Panc1 (cell line): ENCODE measurements at regions not wholly inside any gene's neighbourhood (a gene's known extent, or its start where the extent isn't known, plus 50 kb on each side); places are given as distances from the start of the nearest gene placed in this dataset.

Source experiments
- ATAC-seq: fragments of 200-7000 bp; cut with Tn5 transposase; 2 replicates; pipeline ENCODE4 v1.9.1; 2020; ENCODE audit warnings: mild to moderate bottlenecking, moderate library complexity
- BruUV-seq: library from RNA; stranded (reverse); fragments of 400-500 nt; replicated peaks from 2 replicates; lab custom pipeline; 2021; lab: Mats Ljungman, UMichigan
- CTCF ChIA-PET: fragments of 300-600 bp; sonication (Branson Sonifier 250); formaldehyde crosslinking; loops from one replicate; lab custom pipeline; 2022; ENCODE audit warnings: antibody characterized with exemption; lab: Charles Lee
- POLR2A ChIA-PET: fragments of 300-600 bp; sonication (Branson Sonifier 250); formaldehyde crosslinking; loops from one replicate; lab custom pipeline; 2022; ENCODE audit warnings: antibody characterized with exemption; lab: Charles Lee
- DNase-seq: peaks from one replicate; pipeline ENCODE4 v3.0.0-alpha.2; 2010; ENCODE audit warnings: low read depth, low spot score
- H3K27ac ChIP-seq: 2 replicates; pipeline ENCODE4 v1.5.1; 2011; ENCODE audit warnings: mild to moderate bottlenecking, low read length, inconsistent platforms
- H3K27me3 ChIP-seq: fragments of 200-500 bp; sonication (Bioruptor generic); 2 replicates; pipeline ENCODE4 v1.6.0; 2014; ENCODE audit warnings: low read length, inconsistent platforms; ENCODE audit not compliant: control insufficient read depth, insufficient read depth
- H3K36me3 ChIP-seq: fragments of 200-500 bp; sonication (Bioruptor generic); 2 replicates; pipeline ENCODE4 v1.5.1; 2014; ENCODE audit warnings: inconsistent platforms, mild to moderate bottlenecking, low read length, moderate library complexity; ENCODE audit not compliant: control insufficient read depth, insufficient read depth
- H3K4me1 ChIP-seq: 2 replicates; pipeline ENCODE4 v1.5.1; 2011; ENCODE audit warnings: inconsistent platforms, mild to moderate bottlenecking, low read length, moderate library complexity; ENCODE audit not compliant: control insufficient read depth, insufficient read depth
- H3K4me3 ChIP-seq, 2 experiments: 2 replicates each; pipeline ENCODE4 v1.5.1; 2011 to 2012; ENCODE audit warnings: low read depth in 2 of 2, low read length in 2 of 2, mild to moderate bottlenecking in 2 of 2, inconsistent platforms in 1 of 2, moderate library complexity in 1 of 2
- H3K9me3 ChIP-seq: fragments of 200-500 bp; sonication (Bioruptor generic); 2 replicates; pipeline ENCODE4 v1.5.1; 2014; ENCODE audit warnings: low read depth, mild to moderate bottlenecking, inconsistent platforms, low read length, moderate library complexity; ENCODE audit not compliant: control insufficient read depth, insufficient read depth
- POLR2AphosphoS5 ChIP-seq: IDR thresholded peaks from 2 replicates; pipeline ENCODE4 v1.6.1; 2012; ENCODE audit warnings: mild to moderate bottlenecking, low read depth, low read length, moderate library complexity
- SIN3A ChIP-seq: IDR thresholded peaks from 2 replicates; pipeline ENCODE4 v1.6.1; 2012; ENCODE audit warnings: low read depth, mild to moderate bottlenecking, low read length, moderate library complexity, borderline replicate concordance; ENCODE audit not compliant: insufficient read depth
- TCF7L2 ChIP-seq: IDR thresholded peaks from 2 replicates; pipeline ENCODE4 v1.6.1; 2011; ENCODE audit warnings: mild to moderate bottlenecking, low read depth, low read length, inconsistent platforms
- in situ Hi-C: cut with HindIII; loops from 2 replicates; pipeline ENCODE4 v1.10.0; 2016; ENCODE audit warnings: low sequenced_read_pairs, low pct_unique_long_range_greater_than_20kb
- intact Hi-C: fragments of 100-400 bp; cut with micrococcal nuclease; formaldehyde crosslinking; loops from one replicate; pipeline ENCODE4 v1.10.0; 2022; ENCODE audit not compliant: unreplicated experiment
- TF ChIP-seq, protein P1 (sequence below): fragments of 450-650 bp; IDR thresholded peaks from 2 replicates; pipeline ENCODE4 v1.5.1; 2017; ENCODE audit warnings: mild to moderate bottlenecking
- TF ChIP-seq, protein P2 (sequence below), 2 experiments: IDR thresholded peaks; 2 replicates each; pipeline ENCODE4 v1.6.1; 2011 to 2012; ENCODE audit warnings: low read depth in 2 of 2, control low read depth in 1 of 2, low read length in 1 of 2, mild to moderate bottlenecking in 1 of 2, moderate library complexity in 1 of 2; ENCODE audit not compliant: insufficient read depth in 1 of 2

- no TSS peak for BruUV-seq
Observed at GRCh38 chr3:59135096-59135495, 85.3 kb upstream of the CFAP20DC start.

GRCh38 chr3:59133311-59133710 lies 83.5 kb upstream of the CFAP20DC start:
- Histone ChIP-seq H3K4me3 (no peak overlapping the region), H3K36me3 (no peaks in the 10 kb centered on the region), H3K4me1 (no peaks in the 10 kb centered on the region), H3K27ac (no peak overlapping the region), H3K27me3 (no peaks in the 10 kb centered on the region), H3K9me3 (no peaks in the 10 kb centered on the region)
- in situ Hi-C loops (no loop called here), intact Hi-C loops (no loop called here)
- BruUV-seq = no TSS peak
- CTCF ChIA-PET = no interaction called here
- DNase-seq = no peak
- TF ChIP-seq, protein P1, sequence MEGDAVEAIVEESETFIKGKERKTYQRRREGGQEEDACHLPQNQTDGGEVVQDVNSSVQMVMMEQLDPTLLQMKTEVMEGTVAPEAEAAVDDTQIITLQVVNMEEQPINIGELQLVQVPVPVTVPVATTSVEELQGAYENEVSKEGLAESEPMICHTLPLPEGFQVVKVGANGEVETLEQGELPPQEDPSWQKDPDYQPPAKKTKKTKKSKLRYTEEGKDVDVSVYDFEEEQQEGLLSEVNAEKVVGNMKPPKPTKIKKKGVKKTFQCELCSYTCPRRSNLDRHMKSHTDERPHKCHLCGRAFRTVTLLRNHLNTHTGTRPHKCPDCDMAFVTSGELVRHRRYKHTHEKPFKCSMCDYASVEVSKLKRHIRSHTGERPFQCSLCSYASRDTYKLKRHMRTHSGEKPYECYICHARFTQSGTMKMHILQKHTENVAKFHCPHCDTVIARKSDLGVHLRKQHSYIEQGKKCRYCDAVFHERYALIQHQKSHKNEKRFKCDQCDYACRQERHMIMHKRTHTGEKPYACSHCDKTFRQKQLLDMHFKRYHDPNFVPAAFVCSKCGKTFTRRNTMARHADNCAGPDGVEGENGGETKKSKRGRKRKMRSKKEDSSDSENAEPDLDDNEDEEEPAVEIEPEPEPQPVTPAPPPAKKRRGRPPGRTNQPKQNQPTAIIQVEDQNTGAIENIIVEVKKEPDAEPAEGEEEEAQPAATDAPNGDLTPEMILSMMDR = no peak
- TF ChIP-seq TCF7L2 (no peak), SIN3A (no peak)
- POLR2A ChIA-PET = no interaction called here
- no peak for ATAC-seq

More at GRCh38 chr3:59135096-59135495, 85.3 kb upstream of the CFAP20DC start:
- H3K9me3 ChIP-seq = no peaks in the 10 kb centered on the region
- ChIA-PET POLR2A (no interaction called here), CTCF (no interaction called here)
- no peaks in the 10 kb centered on the region for H3K27me3 ChIP-seq
- DNase-seq (no peak), ATAC-seq (no peak)
- H3K36me3 ChIP-seq = no peaks in the 10 kb centered on the region
- TF ChIP-seq, protein P1 = no peak
- no peak for TF ChIP-seq SIN3A
- TF ChIP-seq POLR2AphosphoS5 = no peak
- no peak for TF ChIP-seq TCF7L2
- TF ChIP-seq, protein P2, sequence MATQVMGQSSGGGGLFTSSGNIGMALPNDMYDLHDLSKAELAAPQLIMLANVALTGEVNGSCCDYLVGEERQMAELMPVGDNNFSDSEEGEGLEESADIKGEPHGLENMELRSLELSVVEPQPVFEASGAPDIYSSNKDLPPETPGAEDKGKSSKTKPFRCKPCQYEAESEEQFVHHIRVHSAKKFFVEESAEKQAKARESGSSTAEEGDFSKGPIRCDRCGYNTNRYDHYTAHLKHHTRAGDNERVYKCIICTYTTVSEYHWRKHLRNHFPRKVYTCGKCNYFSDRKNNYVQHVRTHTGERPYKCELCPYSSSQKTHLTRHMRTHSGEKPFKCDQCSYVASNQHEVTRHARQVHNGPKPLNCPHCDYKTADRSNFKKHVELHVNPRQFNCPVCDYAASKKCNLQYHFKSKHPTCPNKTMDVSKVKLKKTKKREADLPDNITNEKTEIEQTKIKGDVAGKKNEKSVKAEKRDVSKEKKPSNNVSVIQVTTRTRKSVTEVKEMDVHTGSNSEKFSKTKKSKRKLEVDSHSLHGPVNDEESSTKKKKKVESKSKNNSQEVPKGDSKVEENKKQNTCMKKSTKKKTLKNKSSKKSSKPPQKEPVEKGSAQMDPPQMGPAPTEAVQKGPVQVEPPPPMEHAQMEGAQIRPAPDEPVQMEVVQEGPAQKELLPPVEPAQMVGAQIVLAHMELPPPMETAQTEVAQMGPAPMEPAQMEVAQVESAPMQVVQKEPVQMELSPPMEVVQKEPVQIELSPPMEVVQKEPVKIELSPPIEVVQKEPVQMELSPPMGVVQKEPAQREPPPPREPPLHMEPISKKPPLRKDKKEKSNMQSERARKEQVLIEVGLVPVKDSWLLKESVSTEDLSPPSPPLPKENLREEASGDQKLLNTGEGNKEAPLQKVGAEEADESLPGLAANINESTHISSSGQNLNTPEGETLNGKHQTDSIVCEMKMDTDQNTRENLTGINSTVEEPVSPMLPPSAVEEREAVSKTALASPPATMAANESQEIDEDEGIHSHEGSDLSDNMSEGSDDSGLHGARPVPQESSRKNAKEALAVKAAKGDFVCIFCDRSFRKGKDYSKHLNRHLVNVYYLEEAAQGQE (IDR thresholded peaks at IDR 0.05; ENCODE audit: insufficient read depth in 1 of 2, low read depth in 2 of 2, low read length in 1 of 2) = no peak
- no peak overlapping the region for H3K27ac ChIP-seq
- no peak overlapping the region for H3K4me3 ChIP-seq
- in situ Hi-C loops (no loop called here), intact Hi-C loops (no loop called here)
- no peaks in the 10 kb centered on the region for H3K4me1 ChIP-seq
